ENCODE measurements at regions not wholly inside any gene's neighbourhood (a gene's known extent, or its start where the extent isn't known, plus 50 kb on each side); places are given as distances from the start of the nearest gene placed in this dataset.
A peak's percentile ranks its signal among the peaks of the same experiment; 100 is the strongest.

DNA sequence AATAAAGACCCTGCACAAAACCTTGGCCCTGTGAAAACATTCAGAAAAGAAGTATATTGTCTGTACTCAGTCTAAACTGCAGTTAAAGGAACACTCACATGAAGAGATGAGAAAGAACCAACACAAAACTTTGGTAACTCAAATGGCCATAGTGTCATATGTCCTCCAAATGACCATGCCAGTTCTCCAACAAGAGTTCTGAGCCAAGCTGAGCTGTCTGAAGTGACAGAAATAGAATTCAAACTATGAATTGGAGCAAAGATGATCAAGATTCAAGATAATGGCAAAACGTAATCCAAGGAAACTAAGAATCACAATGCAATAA lies 739.3 kb upstream of the NDST4 start:
- TF ChIP-seq, protein P1, sequence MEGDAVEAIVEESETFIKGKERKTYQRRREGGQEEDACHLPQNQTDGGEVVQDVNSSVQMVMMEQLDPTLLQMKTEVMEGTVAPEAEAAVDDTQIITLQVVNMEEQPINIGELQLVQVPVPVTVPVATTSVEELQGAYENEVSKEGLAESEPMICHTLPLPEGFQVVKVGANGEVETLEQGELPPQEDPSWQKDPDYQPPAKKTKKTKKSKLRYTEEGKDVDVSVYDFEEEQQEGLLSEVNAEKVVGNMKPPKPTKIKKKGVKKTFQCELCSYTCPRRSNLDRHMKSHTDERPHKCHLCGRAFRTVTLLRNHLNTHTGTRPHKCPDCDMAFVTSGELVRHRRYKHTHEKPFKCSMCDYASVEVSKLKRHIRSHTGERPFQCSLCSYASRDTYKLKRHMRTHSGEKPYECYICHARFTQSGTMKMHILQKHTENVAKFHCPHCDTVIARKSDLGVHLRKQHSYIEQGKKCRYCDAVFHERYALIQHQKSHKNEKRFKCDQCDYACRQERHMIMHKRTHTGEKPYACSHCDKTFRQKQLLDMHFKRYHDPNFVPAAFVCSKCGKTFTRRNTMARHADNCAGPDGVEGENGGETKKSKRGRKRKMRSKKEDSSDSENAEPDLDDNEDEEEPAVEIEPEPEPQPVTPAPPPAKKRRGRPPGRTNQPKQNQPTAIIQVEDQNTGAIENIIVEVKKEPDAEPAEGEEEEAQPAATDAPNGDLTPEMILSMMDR (IDR thresholded peaks at IDR 0.05) = peak in 1 of 7 experiments; percentile 5
- TF ChIP-seq POLR2A (IDR thresholded peaks at IDR 0.05) = no peak
